ENCODE measurements at regions not wholly inside any gene's neighbourhood (a gene's known extent, or its start where the extent isn't known, plus 50 kb on each side); places are given as distances from the start of the nearest gene placed in this dataset.

DNA sequence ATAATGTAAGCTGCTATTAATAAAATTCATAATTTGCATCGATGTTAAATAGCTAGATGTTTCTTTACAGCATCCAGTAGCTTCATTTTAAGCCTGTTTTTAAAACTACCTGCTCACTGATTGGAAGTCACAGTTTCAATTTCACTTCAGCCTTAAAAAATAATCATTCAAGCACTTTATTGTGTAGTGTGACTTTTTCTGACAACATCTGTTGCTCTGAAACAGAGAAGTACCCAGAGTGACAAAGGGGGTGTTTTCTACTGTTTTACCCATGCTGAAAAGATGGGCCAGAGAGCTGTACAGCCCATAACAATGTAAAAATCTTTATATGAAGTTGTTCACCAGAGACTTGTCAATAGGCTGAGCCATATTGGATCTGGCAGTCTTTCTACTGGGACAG is 437.2 kb downstream of the MDFIC start:
- no peaks in the 10 kb centered on the region for H3K4me1 ChIP-seq (ENCODE audit: control insufficient read depth, low read depth, low read length)
- H3K4me3 ChIP-seq (ENCODE audit: low read length), result no peak overlapping the region
- H3K36me3 ChIP-seq (ENCODE audit: control insufficient read depth, low read depth, low read length), result no peaks in the 10 kb centered on the region
- no peaks in the 10 kb centered on the region for H3K27me3 ChIP-seq (ENCODE audit: control insufficient read depth, insufficient read depth, low read length)
- no peak overlapping the region for H3K27ac ChIP-seq (ENCODE audit: low read length)
- no peak overlapping the region for H3K9ac ChIP-seq (ENCODE audit: low read length)
- H3K9me3 ChIP-seq (ENCODE audit: control insufficient read depth, low read depth, low read length), result no peaks in the 10 kb centered on the region

DNA sequence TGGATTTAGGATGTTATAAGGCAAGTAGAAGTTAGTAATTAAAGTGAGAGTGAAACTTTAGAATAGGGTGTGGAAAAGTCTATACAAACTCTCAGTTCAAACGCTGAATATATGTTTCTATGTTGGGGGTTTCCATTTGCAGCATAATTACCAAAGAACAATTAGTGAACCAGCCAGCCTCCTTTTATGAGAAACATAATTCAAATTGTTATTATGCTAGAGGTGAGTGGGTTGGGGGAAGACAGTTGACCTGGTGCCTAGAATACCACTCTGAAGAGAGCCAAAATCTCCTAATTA is 435.8 kb downstream of the MDFIC start:
- H3K27me3 ChIP-seq (ENCODE audit: control insufficient read depth, insufficient read depth, low read length), result no peaks in the 10 kb centered on the region
- H3K27ac ChIP-seq (ENCODE audit: low read length), result no peak overlapping the region
- no peak overlapping the region for H3K4me3 ChIP-seq (ENCODE audit: low read length)
- no peaks in the 10 kb centered on the region for H3K36me3 ChIP-seq (ENCODE audit: control insufficient read depth, low read depth, low read length)
- no peak overlapping the region for H3K9ac ChIP-seq (ENCODE audit: low read length)
- no peaks in the 10 kb centered on the region for H3K4me1 ChIP-seq (ENCODE audit: control insufficient read depth, low read depth, low read length)
- H3K9me3 ChIP-seq (ENCODE audit: control insufficient read depth, low read depth, low read length), result no peaks in the 10 kb centered on the region

GRCh38 chr7:115356999-115357702 is 435.3 kb downstream of the MDFIC start:
- Histone ChIP-seq H3K9ac (ENCODE audit: low read length) (no peak overlapping the region), H3K27ac (ENCODE audit: low read length) (no peak overlapping the region), H3K36me3 (ENCODE audit: control insufficient read depth, low read depth, low read length) (no peaks in the 10 kb centered on the region), H3K9me3 (ENCODE audit: control insufficient read depth, low read depth, low read length) (no peaks in the 10 kb centered on the region), H3K4me3 (ENCODE audit: low read length) (no peak overlapping the region), H3K4me1 (ENCODE audit: control insufficient read depth, low read depth, low read length) (no peaks in the 10 kb centered on the region), H3K27me3 (ENCODE audit: control insufficient read depth, insufficient read depth, low read length) (no peaks in the 10 kb centered on the region)

DNA sequence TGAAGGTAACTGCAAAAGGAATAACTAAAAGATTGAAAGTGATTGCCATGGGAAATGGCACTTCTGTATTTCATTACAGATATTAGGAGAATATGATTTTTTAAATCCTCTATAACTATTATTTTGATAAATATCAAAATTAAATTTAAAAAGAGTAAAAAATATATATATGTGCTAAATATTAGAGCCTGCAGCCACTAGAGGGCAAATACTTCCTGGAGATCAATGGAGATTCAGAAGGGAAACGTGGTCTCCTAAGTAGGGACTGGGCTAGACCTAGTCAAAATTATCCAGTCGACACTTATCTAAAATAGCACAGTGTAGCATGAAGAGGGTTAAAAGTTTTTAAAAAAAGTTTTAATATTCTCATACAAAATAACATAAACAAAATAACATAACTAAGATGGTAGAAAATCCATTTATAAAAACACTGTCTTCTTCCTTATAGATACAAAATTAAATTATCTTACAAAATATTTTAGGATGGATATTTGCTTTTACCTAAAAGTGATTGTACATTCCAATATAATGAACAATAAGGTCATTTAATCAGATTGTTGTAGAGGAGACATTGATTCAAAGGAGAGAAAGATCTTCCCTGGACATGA is 434.3 kb downstream of the MDFIC start:
- Histone ChIP-seq H3K9me3 (ENCODE audit: control insufficient read depth, low read depth, low read length) (no peaks in the 10 kb centered on the region), H3K9ac (ENCODE audit: low read length) (no peak overlapping the region), H3K4me3 (ENCODE audit: low read length) (no peak overlapping the region), H3K27ac (ENCODE audit: low read length) (no peak overlapping the region), H3K36me3 (ENCODE audit: control insufficient read depth, low read depth, low read length) (no peaks in the 10 kb centered on the region), H3K27me3 (ENCODE audit: control insufficient read depth, insufficient read depth, low read length) (no peaks in the 10 kb centered on the region), H3K4me1 (ENCODE audit: control insufficient read depth, low read depth, low read length) (no peaks in the 10 kb centered on the region)

DNA sequence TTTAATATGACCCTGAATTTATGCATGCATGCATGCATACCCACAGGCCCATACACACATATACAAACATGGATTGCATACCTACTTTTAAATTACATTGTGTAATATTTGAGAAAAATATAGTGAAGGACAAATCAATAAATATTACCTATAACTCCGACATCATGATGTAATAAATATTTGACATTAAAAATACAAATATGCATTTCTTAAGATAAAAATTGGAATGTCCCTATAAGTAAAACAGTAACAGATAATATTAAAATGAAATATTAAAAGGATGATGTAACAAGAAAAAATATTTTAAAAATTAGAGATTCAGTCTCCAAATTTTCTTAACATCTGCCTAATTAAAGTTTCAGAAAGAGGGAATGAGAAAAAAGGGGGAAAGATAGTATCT is 433.0 kb downstream of the MDFIC start:
- Histone ChIP-seq H3K27me3 (ENCODE audit: control insufficient read depth, insufficient read depth, low read length) (no peaks in the 10 kb centered on the region), H3K9ac (ENCODE audit: low read length) (no peak overlapping the region), H3K9me3 (ENCODE audit: control insufficient read depth, low read depth, low read length) (no peaks in the 10 kb centered on the region), H3K27ac (ENCODE audit: low read length) (no peak overlapping the region), H3K4me1 (ENCODE audit: control insufficient read depth, low read depth, low read length) (no peaks in the 10 kb centered on the region), H3K4me3 (ENCODE audit: low read length) (no peak overlapping the region), H3K36me3 (ENCODE audit: control insufficient read depth, low read depth, low read length) (no peaks in the 10 kb centered on the region)

GRCh38 chr7:115352375-115352774 is 430.5 kb downstream of the MDFIC start:
- H3K27ac ChIP-seq (ENCODE audit: low read length), result no peak overlapping the region
- H3K9ac ChIP-seq (ENCODE audit: low read length), result no peak overlapping the region
- H3K36me3 ChIP-seq (ENCODE audit: control insufficient read depth, low read depth, low read length), result no peaks in the 10 kb centered on the region
- no peaks in the 10 kb centered on the region for H3K27me3 ChIP-seq (ENCODE audit: control insufficient read depth, insufficient read depth, low read length)
- H3K4me1 ChIP-seq (ENCODE audit: control insufficient read depth, low read depth, low read length), result no peaks in the 10 kb centered on the region
- H3K9me3 ChIP-seq (ENCODE audit: control insufficient read depth, low read depth, low read length), result no peaks in the 10 kb centered on the region
- H3K4me3 ChIP-seq (ENCODE audit: low read length), result no peak overlapping the region

GRCh38 chr7:115350764-115351163 is 428.9 kb downstream of the MDFIC start:
- Histone ChIP-seq H3K9ac (ENCODE audit: low read length) (no peak overlapping the region), H3K36me3 (ENCODE audit: control insufficient read depth, low read depth, low read length) (no peaks in the 10 kb centered on the region), H3K27ac (ENCODE audit: low read length) (no peak overlapping the region), H3K4me1 (ENCODE audit: control insufficient read depth, low read depth, low read length) (no peaks in the 10 kb centered on the region), H3K4me3 (ENCODE audit: low read length) (no peak overlapping the region), H3K9me3 (ENCODE audit: control insufficient read depth, low read depth, low read length) (no peaks in the 10 kb centered on the region), H3K27me3 (ENCODE audit: control insufficient read depth, insufficient read depth, low read length) (no peaks in the 10 kb centered on the region)

DNA sequence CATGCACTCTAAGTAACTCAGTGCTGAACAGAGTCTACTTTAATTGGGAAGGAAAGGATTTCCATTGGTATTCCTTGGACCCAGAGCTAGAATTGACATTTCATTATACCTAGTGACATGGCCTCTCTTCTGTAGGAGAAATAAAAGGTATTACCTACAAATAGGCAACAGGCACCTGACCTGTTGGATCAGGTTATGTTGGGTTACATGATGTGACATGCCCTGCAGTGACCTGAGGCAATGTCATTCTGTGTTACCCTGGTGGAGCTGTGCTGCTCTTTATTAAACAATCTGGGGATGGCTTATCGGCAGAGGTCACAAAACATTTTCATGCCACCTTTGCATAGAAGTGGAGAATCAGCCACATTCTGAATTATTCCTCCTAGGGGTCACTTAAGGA is 427.7 kb downstream of the MDFIC start:
- H3K9ac ChIP-seq (ENCODE audit: low read length), result no peak overlapping the region
- no peaks in the 10 kb centered on the region for H3K36me3 ChIP-seq (ENCODE audit: control insufficient read depth, low read depth, low read length)

DNA sequence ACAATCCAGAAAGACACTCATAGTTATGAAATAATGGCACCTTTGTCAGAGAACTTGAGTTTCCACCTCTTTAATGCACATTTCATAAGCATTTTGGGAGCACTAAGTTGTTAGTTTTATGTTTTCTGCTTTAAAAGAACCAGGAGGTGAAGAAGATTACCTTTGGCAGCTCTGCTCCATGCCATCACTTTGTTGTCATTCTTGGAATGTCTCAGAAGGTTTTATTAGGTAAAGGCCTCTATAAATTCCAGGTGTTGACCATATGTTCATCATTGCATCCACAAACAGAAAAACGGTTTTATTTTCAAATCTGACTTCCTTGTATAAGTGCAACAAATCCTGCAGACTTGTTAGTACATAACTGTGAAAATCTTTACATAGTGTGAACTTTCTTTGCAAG is 424.8 kb downstream of the MDFIC start:
- Histone ChIP-seq H3K27ac (ENCODE audit: low read length) (no peak overlapping the region), H3K27me3 (ENCODE audit: control insufficient read depth, insufficient read depth, low read length) (no peaks in the 10 kb centered on the region), H3K4me3 (ENCODE audit: low read length) (no peak overlapping the region), H3K9me3 (ENCODE audit: control insufficient read depth, low read depth, low read length) (no peaks in the 10 kb centered on the region), H3K9ac (ENCODE audit: low read length) (no peak overlapping the region), H3K36me3 (ENCODE audit: control insufficient read depth, low read depth, low read length) (no peaks in the 10 kb centered on the region), H3K4me1 (ENCODE audit: control insufficient read depth, low read depth, low read length) (no peaks in the 10 kb centered on the region)

More for the DNA sequence above, 427.7 kb downstream of the MDFIC start:
- Histone ChIP-seq H3K27ac (ENCODE audit: low read length) (no peak overlapping the region), H3K4me1 (ENCODE audit: control insufficient read depth, low read depth, low read length) (no peaks in the 10 kb centered on the region), H3K27me3 (ENCODE audit: control insufficient read depth, insufficient read depth, low read length) (no peaks in the 10 kb centered on the region), H3K4me3 (ENCODE audit: low read length) (no peak overlapping the region), H3K9me3 (ENCODE audit: control insufficient read depth, low read depth, low read length) (no peaks in the 10 kb centered on the region)

DNA sequence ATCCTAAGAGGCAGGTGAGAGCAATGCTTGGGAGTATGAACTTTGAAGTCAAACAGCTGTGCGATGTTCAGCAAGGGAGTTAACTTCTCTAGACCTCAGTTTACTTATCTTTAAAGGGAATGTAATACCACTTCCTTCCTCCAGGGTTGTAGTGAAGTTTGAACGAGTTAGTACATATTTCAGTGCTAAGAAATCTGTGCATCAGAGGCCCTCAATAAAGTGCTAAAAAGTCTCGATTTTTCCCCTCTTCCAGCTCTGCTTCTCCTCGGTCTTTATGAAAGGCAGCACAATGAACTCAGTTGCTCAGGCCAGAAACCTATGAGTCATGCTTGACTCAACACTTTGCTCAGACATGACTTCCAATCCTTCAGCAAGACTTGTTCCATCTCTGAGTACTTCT is 418.9 kb downstream of the MDFIC start:
- H3K36me3 ChIP-seq (ENCODE audit: control insufficient read depth, low read depth, low read length), result no peaks in the 10 kb centered on the region
- no peak overlapping the region for H3K9ac ChIP-seq (ENCODE audit: low read length)
- H3K4me1 ChIP-seq (ENCODE audit: control insufficient read depth, low read depth, low read length), result no peaks in the 10 kb centered on the region
- H3K27me3 ChIP-seq (ENCODE audit: control insufficient read depth, insufficient read depth, low read length), result no peaks in the 10 kb centered on the region
- no peak overlapping the region for H3K27ac ChIP-seq (ENCODE audit: low read length)
- H3K9me3 ChIP-seq (ENCODE audit: control insufficient read depth, low read depth, low read length), result no peaks in the 10 kb centered on the region
- H3K4me3 ChIP-seq (ENCODE audit: low read length), result no peak overlapping the region

DNA sequence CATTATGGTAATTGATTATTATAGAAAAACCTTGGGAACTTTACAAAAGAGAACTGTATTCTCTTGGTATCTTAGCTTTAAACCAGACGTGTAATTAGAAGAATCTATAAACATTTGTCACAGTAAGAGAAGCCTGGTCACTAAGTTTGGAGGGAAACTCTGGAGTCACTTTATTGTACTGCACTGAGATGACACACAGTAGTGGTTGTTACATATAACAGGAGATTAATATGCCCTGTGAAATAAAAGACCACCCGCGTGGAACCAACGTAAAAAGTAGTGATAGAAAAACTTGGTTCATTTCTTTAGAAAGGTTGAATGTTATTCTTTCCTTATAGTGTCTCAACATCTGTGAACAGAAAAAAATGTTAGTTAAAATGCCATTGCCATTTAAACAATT is 416.1 kb downstream of the MDFIC start:
- no peaks in the 10 kb centered on the region for H3K9me3 ChIP-seq (ENCODE audit: control insufficient read depth, low read depth, low read length)
- H3K27me3 ChIP-seq (ENCODE audit: control insufficient read depth, insufficient read depth, low read length), result no peaks in the 10 kb centered on the region
- H3K9ac ChIP-seq (ENCODE audit: low read length), result no peak overlapping the region
- H3K36me3 ChIP-seq (ENCODE audit: control insufficient read depth, low read depth, low read length), result no peaks in the 10 kb centered on the region
- H3K4me1 ChIP-seq (ENCODE audit: control insufficient read depth, low read depth, low read length), result no peaks in the 10 kb centered on the region
- no peak overlapping the region for H3K4me3 ChIP-seq (ENCODE audit: low read length)
- H3K27ac ChIP-seq (ENCODE audit: low read length), result no peak overlapping the region

DNA sequence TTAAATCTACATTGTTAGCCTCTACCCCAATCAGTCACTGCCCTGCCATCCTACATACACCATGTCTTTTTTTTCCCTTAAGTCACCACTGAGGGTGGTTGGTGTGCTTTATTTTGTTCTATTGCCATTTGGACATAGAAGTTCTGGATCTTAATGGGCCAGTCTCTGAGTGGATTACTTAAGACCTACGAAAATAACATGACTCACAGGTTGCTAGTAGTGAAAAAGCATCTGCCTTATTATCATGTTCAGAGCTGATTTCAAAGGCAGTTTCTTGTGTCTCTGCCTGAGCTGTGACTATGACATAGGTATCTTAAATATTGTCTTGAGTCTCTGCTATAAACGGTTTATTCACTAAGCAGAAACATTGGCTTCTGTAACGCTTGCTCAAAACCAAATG is 410.8 kb downstream of the MDFIC start:
- no peak overlapping the region for H3K9ac ChIP-seq (ENCODE audit: low read length)
- H3K4me3 ChIP-seq (ENCODE audit: low read length), result no peak overlapping the region
- H3K27me3 ChIP-seq (ENCODE audit: control insufficient read depth, insufficient read depth, low read length), result no peaks in the 10 kb centered on the region
- no peaks in the 10 kb centered on the region for H3K36me3 ChIP-seq (ENCODE audit: control insufficient read depth, low read depth, low read length)
- no peaks in the 10 kb centered on the region for H3K4me1 ChIP-seq (ENCODE audit: control insufficient read depth, low read depth, low read length)
- no peaks in the 10 kb centered on the region for H3K9me3 ChIP-seq (ENCODE audit: control insufficient read depth, low read depth, low read length)
- no peak overlapping the region for H3K27ac ChIP-seq (ENCODE audit: low read length)

All from iPS-18a (cell line).